H9 (cell line): ENCODE measurements at regions not wholly inside any gene's neighbourhood (a gene's known extent, or its start where the extent isn't known, plus 50 kb on each side); places are given as distances from the start of the nearest gene placed in this dataset.

Source experiments
- DNase-seq: peaks from one replicate; pipeline ENCODE4 v3.0.0-alpha.2; 2017
- H2AFZ ChIP-seq: one replicate; pipeline ENCODE4 v1.6.1; 2013; ENCODE audit warnings: mild to moderate bottlenecking, low read length, control low read depth, moderate library complexity
- H2AK5ac ChIP-seq: 2 replicates; pipeline ENCODE4 v1.6.1; 2013; ENCODE audit warnings: low read length, control low read depth, mixed read lengths; ENCODE audit not compliant: insufficient read length
- H2BK120ac ChIP-seq: one replicate; pipeline ENCODE4 v1.6.1; 2013; ENCODE audit warnings: low read depth, mild to moderate bottlenecking, low read length, control low read depth, inconsistent platforms; ENCODE audit not compliant: poor library complexity, severe bottlenecking
- H2BK12ac ChIP-seq: 2 replicates; pipeline ENCODE4 v1.6.1; 2013; ENCODE audit warnings: low read length, control low read depth, mixed read lengths, low read depth; ENCODE audit not compliant: insufficient read length
- H2BK15ac ChIP-seq: 2 replicates; pipeline ENCODE4 v1.6.1; 2013; ENCODE audit warnings: low read depth, low read length, control low read depth
- H2BK20ac ChIP-seq: one replicate; pipeline ENCODE4 v1.6.1; 2013; ENCODE audit warnings: low read depth, mild to moderate bottlenecking, low read length, control low read depth, inconsistent platforms; ENCODE audit not compliant: poor library complexity, severe bottlenecking
- H2BK5ac ChIP-seq: 2 replicates; pipeline ENCODE4 v1.6.1; 2013; ENCODE audit warnings: low read length, control low read depth, mixed read lengths; ENCODE audit not compliant: insufficient read length
- H3K14ac ChIP-seq: 2 replicates; pipeline ENCODE4 v1.6.1; 2013; ENCODE audit warnings: low read length, control low read depth; ENCODE audit not compliant: insufficient read depth
- H3K18ac ChIP-seq: 2 replicates; pipeline ENCODE4 v1.6.1; 2013; ENCODE audit warnings: low read depth, mild to moderate bottlenecking, mixed read lengths, low read length, control low read depth; ENCODE audit not compliant: insufficient read length
- H3K23ac ChIP-seq: 2 replicates; pipeline ENCODE4 v1.6.1; 2013; ENCODE audit warnings: low read length, control low read depth, mixed read lengths, low read depth; ENCODE audit not compliant: insufficient read length
- H3K23me2 ChIP-seq: 2 replicates; pipeline ENCODE4 v1.6.1; 2013; ENCODE audit warnings: low read depth, mild to moderate bottlenecking, mixed read lengths, low read length, control low read depth; ENCODE audit not compliant: insufficient read length, poor library complexity, severe bottlenecking
- H3K27ac ChIP-seq: 2 replicates; pipeline ENCODE4 v1.5.1; 2013; ENCODE audit warnings: low read length, control low read depth, mixed read lengths, low read depth; ENCODE audit not compliant: insufficient read length
- H3K27me3 ChIP-seq: 2 replicates; pipeline ENCODE4 v1.6.1; 2013; ENCODE audit warnings: low read length, control low read depth, inconsistent platforms; ENCODE audit not compliant: insufficient read depth
- H3K4ac ChIP-seq: 2 replicates; pipeline ENCODE4 v1.6.1; 2013; ENCODE audit warnings: low read depth, mild to moderate bottlenecking, control low read depth, inconsistent platforms, low read length, moderate library complexity
- H3K4me1 ChIP-seq: 2 replicates; pipeline ENCODE4 v1.6.1; 2013; ENCODE audit warnings: low read length, control low read depth, inconsistent platforms; ENCODE audit not compliant: insufficient read depth
- H3K4me2 ChIP-seq: 2 replicates; pipeline ENCODE4 v1.6.1; 2013; ENCODE audit warnings: low read length, control low read depth, mixed read lengths; ENCODE audit not compliant: insufficient read length, insufficient read depth
- H3K56ac ChIP-seq: 2 replicates; pipeline ENCODE4 v1.6.1; 2013; ENCODE audit warnings: low read depth, mild to moderate bottlenecking, mixed read lengths, low read length, control low read depth; ENCODE audit not compliant: insufficient read length
- H3K79me1 ChIP-seq: 2 replicates; pipeline ENCODE4 v1.6.1; 2013; ENCODE audit warnings: low read depth, mild to moderate bottlenecking, moderate library complexity, low read length, control low read depth, inconsistent platforms; ENCODE audit not compliant: insufficient read depth, poor library complexity, severe bottlenecking
- H3K79me2 ChIP-seq: 2 replicates; pipeline ENCODE4 v1.6.1; 2013; ENCODE audit warnings: low read length, control low read depth, inconsistent platforms; ENCODE audit not compliant: insufficient read depth
- H3K9ac ChIP-seq: 2 replicates; pipeline ENCODE4 v1.6.1; 2013; ENCODE audit warnings: low read length, control low read depth, mixed read lengths; ENCODE audit not compliant: insufficient read length; ENCODE audit errors: extremely low read depth
- H3K9me3 ChIP-seq: one replicate; pipeline ENCODE4 v1.6.1; 2013; ENCODE audit warnings: low read depth, low read length, inconsistent platforms; ENCODE audit not compliant: control insufficient read depth
- H3T11ph ChIP-seq: one replicate; pipeline ENCODE4 v1.6.1; 2013; ENCODE audit warnings: mild to moderate bottlenecking, low read length, control low read depth, inconsistent platforms
- H4K20me1 ChIP-seq: one replicate; pipeline ENCODE4 v1.6.1; 2013; ENCODE audit not compliant: control insufficient read depth, insufficient read length, insufficient read depth
- H4K5ac ChIP-seq: 2 replicates; pipeline ENCODE4 v1.6.1; 2013; ENCODE audit warnings: low read depth, mild to moderate bottlenecking, mixed read lengths, low read length, control low read depth; ENCODE audit not compliant: insufficient read length
- H4K8ac ChIP-seq: replicated peaks from 2 replicates; pipeline ENCODE4 v1.6.1; 2013; ENCODE audit warnings: low read length, control low read depth, mixed read lengths, low read depth; ENCODE audit not compliant: insufficient read length
- H4K91ac ChIP-seq: 2 replicates; pipeline ENCODE4 v1.6.1; 2013; ENCODE audit warnings: low read depth, mild to moderate bottlenecking, moderate library complexity, mixed read lengths, low read length, control low read depth; ENCODE audit not compliant: insufficient read length
- H3K27ac Mint-ChIP-seq, 3 experiments: 2 replicates in 2 of 3; 3 replicates in 1 of 3; pipeline ENCODE4 v1.8.0; 2020 to 2021; ENCODE audit warnings: mixed read lengths in 3 of 3, mild to moderate bottlenecking in 1 of 3, moderate library complexity in 1 of 3
- H3K27me3 Mint-ChIP-seq: 2 replicates; pipeline ENCODE4 v1.8.0; 2021; ENCODE audit warnings: low read depth, mild to moderate bottlenecking, moderate library complexity, mixed read lengths
- H3K36me3 Mint-ChIP-seq, 3 experiments: 2 replicates in 2 of 3; 3 replicates in 1 of 3; pipeline ENCODE4 v1.8.0; 2020 to 2021; ENCODE audit warnings: low read depth in 3 of 3, mixed read lengths in 3 of 3; ENCODE audit not compliant: insufficient read depth in 1 of 3
- H3K4me1 Mint-ChIP-seq, 2 experiments: 2 replicates each; pipeline ENCODE4 v1.8.0; 2020; ENCODE audit warnings: mixed read lengths in 2 of 2
- H3K4me3 Mint-ChIP-seq, 2 experiments: 2 replicates in 1 of 2; 3 replicates in 1 of 2; pipeline ENCODE4 v1.8.0; 2020 to 2021; ENCODE audit warnings: mild to moderate bottlenecking in 2 of 2, mixed read lengths in 2 of 2, moderate library complexity in 1 of 2
- H3K9me3 Mint-ChIP-seq, 2 experiments: 2 replicates in 1 of 2; 3 replicates in 1 of 2; pipeline ENCODE4 v1.8.0; 2020; ENCODE audit warnings: mild to moderate bottlenecking in 2 of 2, mixed read lengths in 2 of 2, moderate library complexity in 1 of 2
- WGBS: extraction: QIAGEN DNeasy Blood & Tissue Kit; methylation state at CpG from one replicate; pipeline ENCODE4 v1.1.7; 2013; ENCODE audit warnings: missing lambda C conversion rate, low lambda C conversion rate, mixed read lengths; ENCODE audit not compliant: insufficient read length; ENCODE audit errors: extremely low coverage; 5-methylcytosine and 5-hydroxymethylcytosine counted together
- TF ChIP-seq, protein P1 (sequence below): fragments of 200-600 bp; sonication (generic); conservative IDR thresholded peaks from 3 replicates; pipeline ENCODE4 v1.8.0; 2021; ENCODE audit warnings: antibody characterized with exemption, mild to moderate bottlenecking

DNA sequence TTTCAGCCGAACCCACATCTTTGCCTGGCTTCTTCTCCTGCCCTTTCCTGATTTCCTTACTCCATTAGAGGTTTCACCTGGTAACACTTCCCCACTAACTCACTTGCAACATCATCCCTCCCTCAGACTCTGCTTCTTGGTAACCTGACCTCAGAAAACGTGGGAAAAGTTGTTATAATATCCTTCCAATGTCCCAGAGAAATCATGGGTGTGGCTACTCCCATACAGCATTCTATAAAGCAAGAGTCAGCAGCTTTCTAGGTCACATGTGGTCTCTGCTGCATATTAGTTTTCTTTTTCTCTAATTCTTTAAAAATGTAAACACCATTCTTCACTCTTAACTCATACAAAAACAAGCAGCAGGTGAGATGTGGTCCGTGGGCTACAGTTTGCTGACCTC lies 283.1 kb upstream of the MAOA start:
- Histone ChIP-seq H3K18ac (no peak overlapping the region), H3K14ac (no peak overlapping the region), H3K9ac (no peak overlapping the region), H2AFZ (no peak overlapping the region), H2BK120ac (no peak overlapping the region), H3T11ph (no peak overlapping the region), H3K27ac (no peak overlapping the region), H3K79me1 (no peaks in the 10 kb centered on the region), H2BK20ac (no peak overlapping the region), H2BK15ac (no peak overlapping the region), H3K9me3 (no peaks in the 10 kb centered on the region), H3K4me1 (no peaks in the 10 kb centered on the region), H4K20me1 (no peaks in the 10 kb centered on the region), H3K4ac (no peak overlapping the region), H3K79me2 (no peaks in the 10 kb centered on the region), H3K4me2 (no peak overlapping the region), H2BK12ac (no peak overlapping the region), H3K27me3 (no peaks in the 10 kb centered on the region), H4K8ac (no peak overlapping the region), H3K23me2 (no peaks in the 10 kb centered on the region), H2AK5ac (no peak overlapping the region), H4K91ac (no peak overlapping the region), H4K5ac (no peak overlapping the region), H2BK5ac (no peak overlapping the region), H3K56ac (no peak overlapping the region), H3K23ac (no peak overlapping the region)
- TF ChIP-seq, protein P1, sequence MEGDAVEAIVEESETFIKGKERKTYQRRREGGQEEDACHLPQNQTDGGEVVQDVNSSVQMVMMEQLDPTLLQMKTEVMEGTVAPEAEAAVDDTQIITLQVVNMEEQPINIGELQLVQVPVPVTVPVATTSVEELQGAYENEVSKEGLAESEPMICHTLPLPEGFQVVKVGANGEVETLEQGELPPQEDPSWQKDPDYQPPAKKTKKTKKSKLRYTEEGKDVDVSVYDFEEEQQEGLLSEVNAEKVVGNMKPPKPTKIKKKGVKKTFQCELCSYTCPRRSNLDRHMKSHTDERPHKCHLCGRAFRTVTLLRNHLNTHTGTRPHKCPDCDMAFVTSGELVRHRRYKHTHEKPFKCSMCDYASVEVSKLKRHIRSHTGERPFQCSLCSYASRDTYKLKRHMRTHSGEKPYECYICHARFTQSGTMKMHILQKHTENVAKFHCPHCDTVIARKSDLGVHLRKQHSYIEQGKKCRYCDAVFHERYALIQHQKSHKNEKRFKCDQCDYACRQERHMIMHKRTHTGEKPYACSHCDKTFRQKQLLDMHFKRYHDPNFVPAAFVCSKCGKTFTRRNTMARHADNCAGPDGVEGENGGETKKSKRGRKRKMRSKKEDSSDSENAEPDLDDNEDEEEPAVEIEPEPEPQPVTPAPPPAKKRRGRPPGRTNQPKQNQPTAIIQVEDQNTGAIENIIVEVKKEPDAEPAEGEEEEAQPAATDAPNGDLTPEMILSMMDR: no peak
- peaks cover 3 to 13% (median 4%) of the 10 kb centered on the region in 3 experiments; a peak in 4 of 7 replicates for H3K36me3 Mint-ChIP-seq
- H3K27me3 Mint-ChIP-seq: no peaks in the 10 kb centered on the region
- H3K27ac Mint-ChIP-seq: no peak overlapping the region; a peak in 1 of 7 replicates
- H3K9me3 Mint-ChIP-seq: peaks cover 9 to 48% of the 10 kb centered on the region in 2 experiments
- no peak for DNase-seq
- peaks cover 0 to 2% of the 10 kb centered on the region in 2 experiments; a peak in 1 of 4 replicates for H3K4me1 Mint-ChIP-seq
- no CpG with 5 or more reads among the region's 3 CpGs for WGBS
- no peak overlapping the region for H3K4me3 Mint-ChIP-seq
